ENCODE measurements at regions not wholly inside any gene's neighbourhood (a gene's known extent, or its start where the extent isn't known, plus 50 kb on each side); places are given as distances from the start of the nearest gene placed in this dataset.

DNA sequence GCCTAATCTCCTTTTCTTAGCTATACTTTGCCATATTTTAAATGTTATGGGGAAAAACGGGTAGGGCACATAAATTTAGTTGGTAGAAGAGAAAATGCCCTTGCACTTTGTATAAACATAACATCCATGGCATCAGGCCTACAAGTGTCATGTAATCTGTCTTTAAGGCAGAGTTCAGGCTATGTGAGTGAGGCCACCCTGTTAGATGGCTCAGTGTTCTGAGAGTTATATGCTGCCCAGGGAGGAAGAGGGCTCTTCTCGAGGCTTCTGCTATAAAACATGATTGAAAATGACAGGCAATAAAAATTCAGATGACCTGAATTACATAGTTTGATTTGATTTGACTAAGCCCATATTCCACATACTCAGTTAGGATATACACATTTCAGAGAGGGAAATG, 553.6 kb upstream of the MAP3K7 start:
- DNase-seq, result no peak

DNA sequence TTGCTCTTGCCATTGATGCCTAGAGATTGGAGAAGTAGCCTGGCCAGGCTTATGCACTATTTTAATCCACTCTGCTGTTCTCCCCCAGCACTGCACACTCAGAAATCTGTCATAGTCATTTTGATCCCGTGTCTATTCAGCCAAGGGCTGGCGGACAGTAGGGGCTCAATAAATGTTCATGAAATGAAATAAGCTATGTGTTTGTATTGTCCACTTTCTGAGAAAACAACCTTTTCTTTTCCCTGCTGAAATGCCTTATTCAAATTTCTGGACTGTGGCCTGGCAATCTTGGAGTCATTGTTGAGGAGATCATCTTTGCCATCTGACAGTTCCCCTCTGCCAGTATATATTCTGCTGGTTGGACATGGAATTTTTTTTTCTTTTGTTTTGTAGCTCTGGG, 550.4 kb upstream of the MAP3K7 start:
- no peak for DNase-seq

DNA sequence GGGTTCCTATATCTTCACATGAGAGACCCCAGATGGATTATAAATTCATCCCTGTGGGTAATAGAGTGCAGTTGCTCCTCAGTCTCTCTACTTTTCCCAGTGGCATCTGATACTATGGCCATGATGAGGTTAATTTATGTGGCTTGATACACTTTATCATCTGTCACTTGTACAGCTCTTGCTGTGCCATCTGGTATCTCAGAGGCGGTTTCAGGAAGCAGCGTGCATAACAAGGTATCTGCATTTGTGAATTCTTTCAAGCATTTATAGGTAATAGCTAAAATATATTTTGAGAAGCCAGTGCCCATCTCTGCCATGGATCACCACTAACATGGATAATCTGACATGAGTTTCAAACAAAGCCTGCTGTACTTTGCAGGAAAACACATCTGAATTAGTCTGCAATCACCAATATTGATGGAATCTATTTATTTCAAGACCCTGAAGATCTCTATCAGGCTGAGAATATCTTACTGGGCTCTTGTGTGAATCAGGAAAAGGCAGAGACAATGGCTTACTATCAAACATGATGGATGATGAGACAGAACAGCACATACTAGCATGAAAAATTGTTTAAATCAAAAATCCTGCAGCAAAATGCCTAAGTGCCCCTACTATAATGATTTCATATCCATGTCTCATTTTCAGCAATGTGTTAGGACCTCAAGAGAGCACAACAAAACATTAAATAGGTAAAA, 548.7 kb upstream of the MAP3K7 start:
- no peak for DNase-seq

DNA sequence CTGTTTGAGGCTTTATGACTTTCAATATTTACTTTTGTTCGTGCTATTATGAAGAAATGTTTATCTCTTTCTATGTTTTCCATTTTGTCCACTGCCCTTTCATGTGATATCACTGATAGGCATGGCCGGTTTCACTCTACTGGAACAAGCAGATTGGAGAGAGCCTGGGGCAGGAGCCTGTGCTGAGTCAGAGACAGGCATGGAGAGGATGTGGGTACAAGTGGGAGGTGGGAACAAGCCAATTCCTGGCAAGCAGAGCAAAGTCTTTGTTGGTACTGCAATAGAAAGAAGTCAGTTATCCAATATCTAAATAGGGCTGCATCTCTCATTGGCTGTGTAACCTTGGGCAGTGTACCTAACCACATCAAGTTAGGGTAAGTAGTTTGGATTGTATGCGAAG, 545.6 kb upstream of the MAP3K7 start:
- DNase-seq, result no peak

DNA sequence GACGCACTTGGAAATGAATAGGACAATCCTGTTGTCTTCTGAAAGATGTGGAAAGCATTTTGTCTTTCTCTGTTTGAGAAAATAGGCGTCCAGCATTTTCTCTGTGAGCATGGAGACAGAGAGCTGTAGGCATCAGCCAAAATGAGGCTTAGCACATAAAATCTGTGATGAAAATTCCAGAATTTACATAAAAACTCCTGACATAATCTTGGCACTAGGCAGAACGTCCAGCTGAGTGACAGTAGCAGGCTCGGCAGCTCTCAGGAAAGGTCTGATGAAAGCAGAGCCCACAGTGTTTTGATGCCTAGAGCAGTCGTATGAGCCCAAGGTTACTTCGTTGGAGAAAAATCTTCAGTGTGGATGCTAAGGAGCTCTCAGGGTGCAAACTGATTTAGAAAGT, 543.3 kb upstream of the MAP3K7 start:
- DNase-seq, result no peak

DNA sequence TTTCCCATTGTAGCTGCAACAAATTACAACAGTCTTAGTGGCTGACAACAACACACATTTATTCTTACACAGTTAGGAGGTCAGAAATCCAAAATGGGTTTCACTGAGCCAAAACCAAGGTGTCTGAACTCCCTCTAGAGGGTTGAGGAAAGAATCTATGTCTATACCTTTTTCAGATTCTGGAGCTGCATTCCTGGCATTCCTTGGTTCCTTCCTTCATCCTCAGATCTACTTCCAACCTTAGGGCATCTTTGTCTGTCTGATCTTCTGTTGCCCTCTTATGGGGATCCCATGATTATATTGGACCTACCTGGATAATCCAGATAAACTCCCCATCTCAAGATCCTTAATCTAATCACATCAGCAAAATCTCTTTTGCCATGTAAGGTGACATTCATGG, 540.9 kb upstream of the MAP3K7 start:
- no peak for DNase-seq

DNA sequence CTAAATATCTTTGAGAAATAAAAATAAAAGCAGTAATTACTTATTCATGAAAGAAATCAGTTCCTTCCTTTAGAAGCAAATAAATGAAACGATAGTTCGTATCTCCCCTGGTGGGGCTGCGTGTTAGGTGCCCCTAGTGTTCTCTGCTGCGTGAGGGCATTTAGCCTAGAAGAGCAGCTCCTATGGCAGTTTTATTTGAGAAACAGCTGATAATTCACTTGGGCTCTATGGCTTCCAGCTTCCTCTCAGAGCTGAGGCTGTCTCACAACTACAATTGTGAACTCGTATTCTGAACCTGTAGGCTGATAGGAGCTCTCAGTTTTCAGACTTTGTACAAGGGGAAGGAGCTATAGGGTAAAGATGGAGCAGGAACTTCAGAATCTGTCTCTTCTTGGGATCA, 540.0 kb upstream of the MAP3K7 start:
- DNase-seq, result no peak

DNA sequence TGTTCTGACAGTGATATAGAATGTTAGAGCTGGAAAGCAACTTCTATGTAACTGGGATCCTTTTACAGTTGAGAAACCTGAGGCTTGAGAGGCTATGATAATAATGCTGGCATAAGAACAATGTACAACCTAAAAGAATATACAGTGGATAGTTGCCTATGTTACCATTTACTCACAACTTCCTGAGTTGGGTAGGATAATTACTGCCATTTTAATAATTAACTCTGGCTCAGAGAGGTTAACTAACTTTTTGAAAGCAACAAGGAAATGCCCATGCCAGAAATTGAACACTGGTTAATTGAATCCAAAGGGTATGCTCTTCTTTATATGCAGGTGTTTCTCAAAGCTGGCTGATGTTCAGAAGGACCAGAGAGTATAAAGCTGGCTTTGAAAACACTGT, 530.7 kb upstream of the MAP3K7 start:
- no peak for DNase-seq

DNA sequence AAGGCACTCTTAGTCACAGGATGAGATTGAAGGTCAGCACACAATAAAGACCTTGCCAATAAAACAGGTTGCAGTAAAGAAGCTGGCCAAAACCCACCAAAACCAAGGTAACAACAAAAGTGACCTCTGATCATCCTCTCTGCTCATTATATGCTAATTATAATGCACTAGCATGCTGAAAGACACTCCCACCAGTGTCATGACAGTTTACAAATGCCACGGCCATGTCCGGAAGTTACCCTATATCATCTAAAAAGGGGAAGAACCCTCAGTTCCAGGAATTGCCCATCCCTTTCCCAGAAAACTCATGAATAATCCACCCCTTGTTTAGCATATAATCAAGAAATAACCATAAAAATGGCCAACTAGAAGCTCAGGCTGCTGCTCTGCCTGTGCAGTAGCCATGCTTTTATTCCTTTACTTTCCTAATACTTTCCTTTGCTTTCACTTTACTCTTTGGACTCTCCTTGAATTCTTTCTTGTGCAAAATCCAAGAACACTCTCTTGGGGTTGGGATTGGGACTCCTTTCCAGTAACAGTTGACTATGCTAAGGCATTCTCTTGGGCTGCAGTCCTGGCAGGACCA, 527.3 kb upstream of the MAP3K7 start:
- DNase-seq, result no peak

DNA sequence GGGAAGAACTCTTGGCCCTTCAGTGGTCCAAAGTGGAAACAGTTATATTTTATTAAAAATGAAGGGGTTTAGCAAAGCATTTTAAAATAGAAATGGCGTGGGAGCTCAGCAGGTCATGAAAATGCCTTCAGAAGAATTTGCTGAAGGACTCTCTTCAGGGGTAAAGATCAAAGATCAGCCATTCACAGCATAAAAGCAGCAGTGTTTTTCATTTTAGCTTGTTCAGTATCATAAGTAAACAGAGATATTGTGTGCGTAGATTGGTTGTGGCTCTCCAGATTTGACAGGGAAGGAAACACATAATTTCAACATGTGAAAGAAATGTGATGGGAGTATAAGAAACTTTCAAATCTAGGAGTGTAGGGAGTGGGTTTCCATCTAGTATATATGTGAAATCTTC, 519.2 kb upstream of the MAP3K7 start:
- no peak for DNase-seq

DNA sequence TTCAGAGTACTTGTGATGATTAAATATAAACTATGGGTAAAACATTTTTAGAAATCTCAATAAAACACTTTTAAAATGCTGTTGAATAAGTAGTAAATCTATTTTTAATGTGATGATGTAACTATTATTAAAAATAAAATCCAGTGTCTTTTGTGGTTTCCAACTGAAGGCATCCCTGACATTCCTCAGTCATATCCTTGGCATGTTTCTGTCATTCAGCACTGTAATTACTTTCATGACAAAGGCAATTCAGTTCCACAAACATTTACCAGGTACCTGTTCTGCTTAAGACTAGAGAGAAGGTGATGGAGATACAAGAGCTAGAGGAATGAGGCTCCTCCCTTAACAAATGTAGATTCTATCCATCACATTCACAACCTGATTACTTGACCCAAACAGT, 518.7 kb upstream of the MAP3K7 start:
- DNase-seq, result no peak

DNA sequence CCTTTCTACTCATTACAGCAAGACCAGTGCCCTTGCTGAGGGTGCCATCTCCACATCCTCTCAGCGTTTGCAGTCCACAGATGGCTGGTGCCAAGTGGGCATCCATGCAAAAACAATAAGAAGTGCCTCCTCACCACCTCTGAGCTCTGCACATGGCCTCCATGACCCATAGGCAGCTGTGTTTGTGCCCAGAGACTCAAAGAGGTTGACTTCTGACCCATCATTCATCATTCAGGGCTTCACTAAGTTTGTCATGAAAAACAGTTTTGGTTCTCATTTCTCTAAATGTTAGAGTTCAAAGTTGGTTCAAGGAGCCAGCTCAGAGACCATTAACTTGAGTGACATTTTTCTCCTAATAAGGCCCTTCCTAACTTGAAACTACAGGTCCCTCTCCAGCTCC, 512.6 kb upstream of the MAP3K7 start:
- no peak for DNase-seq

DNA sequence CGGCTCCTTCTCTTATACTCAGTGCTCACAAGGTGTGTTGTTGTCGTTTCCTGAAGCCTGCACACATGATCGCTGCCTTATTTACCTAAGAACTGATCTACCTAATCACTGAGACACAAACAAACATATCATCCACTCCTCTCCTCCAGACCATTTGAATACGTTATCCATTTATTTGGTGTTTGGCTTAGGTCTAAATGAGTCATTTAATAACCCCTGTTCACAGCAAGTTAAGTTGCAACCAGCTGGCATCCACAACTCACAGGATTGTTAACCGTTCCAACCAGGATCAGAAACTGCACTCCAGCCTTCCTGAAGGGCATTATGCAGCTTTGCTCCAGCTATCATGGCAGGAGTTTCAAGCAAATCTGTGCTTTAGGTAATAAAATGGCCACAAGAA, 511.1 kb upstream of the MAP3K7 start:
- DNase-seq, result no peak

DNA sequence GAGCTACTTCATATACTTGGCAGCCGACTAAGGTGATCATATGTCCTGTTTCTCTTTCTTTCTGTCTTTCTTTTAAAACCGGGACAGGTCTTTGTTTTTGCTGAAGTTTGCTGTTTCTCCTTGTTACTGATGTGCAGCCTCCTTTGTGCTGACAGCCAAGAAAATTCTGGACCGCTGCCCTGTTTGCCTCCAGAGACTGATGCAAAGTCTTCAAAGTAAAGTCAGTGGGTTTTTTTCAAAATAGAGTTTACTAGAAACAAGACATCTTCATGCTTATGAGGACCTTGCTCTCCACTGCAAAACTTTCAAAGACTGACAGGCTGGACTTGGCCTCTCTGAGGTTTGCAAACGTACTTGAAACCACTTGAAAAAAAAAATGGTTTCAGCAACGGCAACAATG, 510.5 kb upstream of the MAP3K7 start:
- DNase-seq, result peak; percentile 4

DNA sequence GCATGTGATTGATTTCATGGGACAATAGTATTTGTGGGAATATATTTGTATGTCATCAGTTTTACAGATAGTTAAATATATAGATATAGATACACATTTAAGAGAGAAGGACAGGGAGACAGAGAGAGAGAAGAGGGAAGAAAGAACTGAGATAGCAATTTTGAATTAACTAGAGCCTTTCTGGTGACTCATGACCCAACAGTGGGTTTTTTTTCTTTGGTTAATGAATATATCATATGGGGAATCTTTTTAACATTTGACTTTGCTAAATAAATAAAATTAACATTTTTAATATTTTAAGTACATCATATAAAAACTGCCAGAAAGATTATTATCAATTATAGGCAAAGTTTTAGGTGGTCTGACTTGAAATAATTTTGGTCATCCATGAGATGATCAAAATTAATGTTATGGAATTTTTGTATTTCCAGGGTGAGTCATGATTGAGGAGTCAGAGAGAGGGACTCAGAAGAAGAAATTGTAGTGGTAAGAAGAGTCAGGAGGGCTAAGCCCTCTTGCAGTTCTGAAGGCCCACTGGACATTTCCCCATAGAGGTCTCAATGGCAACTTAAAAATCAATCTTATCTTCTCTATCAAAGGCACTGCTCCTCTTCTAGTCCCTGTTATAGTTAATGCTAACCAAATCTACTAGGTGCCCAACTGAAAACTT, 508.1 kb upstream of the MAP3K7 start:
- no peak for DNase-seq

DNA sequence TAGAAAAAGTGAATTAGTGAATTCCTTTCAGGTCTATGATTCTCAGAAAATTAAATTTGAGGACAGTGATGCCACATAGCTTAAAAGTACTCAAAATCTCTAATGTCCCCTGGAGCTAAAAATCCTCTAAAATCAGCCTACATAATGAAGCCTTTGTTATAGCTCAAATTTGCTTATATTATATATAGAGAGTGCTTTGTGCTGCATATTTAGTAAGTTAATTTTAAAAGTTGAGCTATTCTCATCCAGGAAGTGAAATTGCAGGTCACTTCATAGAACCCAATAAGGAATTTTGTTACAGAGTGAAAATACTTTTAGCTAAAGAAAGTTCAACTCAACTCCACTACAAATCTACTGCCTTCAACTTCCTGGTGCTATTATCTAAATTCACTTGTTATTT, 507.5 kb upstream of the MAP3K7 start:
- DNase-seq, result no peak

DNA sequence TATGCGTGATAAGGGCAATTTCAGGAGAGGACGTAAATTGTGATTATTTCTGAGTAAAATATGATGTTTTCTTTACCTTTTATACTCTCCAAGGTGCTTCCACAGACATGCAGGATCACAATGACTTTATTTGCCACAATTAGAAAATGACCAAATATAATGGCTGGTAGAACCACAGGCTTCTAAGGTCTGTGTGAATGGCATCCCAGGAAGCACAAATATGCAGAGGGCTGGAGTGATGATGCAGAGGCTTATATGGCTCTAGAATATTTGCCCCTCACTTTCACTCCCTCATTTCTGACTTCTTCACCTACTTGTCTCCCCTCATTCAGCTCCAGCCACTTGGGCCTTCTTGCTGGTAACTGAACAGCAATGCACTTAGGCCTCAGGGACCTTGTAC, 502.1 kb upstream of the MAP3K7 start:
- no peak for DNase-seq

DNA sequence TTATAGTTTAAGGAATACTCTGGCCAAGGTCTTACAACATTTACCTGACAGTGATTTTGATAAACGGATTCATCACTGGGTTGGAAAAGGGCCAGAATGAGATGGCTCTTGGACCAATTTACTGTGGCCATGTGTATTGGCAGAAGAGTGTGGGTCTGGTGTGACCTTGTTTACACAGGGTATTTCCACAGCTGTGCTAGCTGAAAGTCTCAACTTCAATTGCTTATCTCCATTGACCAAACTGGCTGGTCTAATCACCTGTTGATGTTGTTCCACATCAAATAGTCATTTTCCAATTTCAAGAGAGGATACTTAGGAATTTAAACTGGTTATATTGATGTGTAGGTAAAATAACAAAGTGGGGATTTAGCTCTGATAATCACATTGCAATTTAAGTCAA, 501.6 kb upstream of the MAP3K7 start:
- no peak for DNase-seq

DNA sequence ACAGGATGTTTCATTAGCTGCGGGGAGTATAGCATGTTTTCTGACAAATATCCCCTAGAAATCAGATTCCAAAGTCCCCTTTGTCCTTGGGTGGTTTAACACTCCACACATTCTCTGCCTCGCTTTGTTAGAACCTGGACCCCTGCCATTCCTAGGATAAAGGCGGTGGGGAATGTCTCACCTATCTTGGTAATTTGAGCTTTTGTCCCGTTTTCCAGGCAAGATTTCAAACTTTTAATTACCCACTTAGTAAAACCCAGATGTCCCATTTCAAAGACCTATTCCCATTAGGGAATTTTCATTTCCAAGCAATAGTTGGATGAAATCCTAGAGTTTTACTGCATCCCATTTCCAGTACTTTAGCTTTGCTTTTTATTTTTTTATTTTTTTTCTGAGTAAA, 501.0 kb upstream of the MAP3K7 start:
- no peak for DNase-seq

DNA sequence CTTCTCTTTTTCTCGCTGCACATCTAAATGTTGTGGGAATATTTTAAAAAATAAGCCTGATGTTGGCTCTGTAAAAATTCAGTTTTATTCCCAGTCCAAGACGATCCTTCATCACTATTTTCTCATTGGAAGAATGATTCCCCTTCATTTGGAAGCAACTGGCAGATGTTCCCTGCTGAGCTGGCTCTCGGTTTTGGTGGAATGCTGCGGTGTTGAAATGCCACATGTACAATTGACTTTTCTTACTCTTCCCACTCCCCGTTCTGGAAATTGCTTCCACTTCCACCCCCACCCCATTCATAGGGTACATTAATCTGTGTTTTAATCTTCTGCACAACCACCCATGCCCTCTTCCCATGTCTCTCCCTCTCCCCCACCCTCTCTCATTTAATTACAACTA, 496.3 kb upstream of the MAP3K7 start:
- DNase-seq, result no peak

DNA sequence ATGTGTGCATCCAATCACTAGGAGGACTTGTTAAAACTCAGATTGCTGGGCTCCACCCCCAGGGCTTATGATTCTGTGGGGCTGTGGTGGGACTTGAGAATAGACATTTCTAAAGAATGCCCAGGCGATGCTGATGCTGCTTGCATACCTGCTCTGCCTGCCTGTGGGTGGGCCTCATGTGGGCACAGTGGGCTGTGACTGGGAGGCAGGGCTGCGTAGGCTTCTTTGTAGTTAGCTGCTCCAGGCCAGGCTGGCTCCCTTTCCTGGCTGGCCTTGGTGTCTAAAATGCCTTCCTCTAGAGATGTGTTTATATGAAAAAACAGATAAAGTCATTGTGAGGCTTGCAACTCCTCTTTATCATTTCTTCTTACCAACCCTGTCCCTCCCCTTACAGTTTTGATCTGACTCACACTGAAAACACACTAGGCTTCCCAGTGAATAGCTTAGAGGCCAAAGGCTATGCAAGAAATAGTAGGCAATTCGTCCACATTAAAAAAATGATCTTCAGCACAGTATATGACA, 495.5 kb upstream of the MAP3K7 start:
- DNase-seq, result no peak

DNA sequence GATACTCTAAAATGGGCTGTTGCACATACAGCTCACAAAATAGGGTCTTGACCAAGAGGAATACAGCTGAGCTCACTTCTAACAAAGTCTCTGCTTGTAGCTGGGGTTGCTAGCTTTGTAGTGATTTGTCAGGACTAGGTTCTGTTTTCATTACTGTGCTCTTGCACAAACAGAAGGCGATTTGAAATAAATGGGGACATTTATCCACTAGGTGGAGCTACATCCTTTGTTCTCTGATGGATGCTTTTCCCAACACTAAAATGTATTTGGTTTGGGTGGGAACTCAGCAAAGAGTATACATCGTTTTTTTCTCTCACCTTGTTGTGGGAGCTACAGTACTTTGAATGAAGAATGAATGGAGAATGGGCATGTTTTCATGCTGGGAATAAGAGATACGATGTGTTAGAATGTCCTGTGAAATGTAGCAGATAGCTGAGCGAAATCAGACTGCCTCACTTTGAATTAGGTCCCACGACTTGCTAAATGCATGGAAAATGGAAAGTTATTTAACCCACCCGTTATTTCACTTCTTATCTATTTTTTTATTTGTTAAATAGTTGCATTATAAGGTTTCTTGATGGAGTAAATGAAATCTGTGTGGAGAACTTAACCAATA, 494.7 kb upstream of the MAP3K7 start:
- peak; percentile 7 for DNase-seq

DNA sequence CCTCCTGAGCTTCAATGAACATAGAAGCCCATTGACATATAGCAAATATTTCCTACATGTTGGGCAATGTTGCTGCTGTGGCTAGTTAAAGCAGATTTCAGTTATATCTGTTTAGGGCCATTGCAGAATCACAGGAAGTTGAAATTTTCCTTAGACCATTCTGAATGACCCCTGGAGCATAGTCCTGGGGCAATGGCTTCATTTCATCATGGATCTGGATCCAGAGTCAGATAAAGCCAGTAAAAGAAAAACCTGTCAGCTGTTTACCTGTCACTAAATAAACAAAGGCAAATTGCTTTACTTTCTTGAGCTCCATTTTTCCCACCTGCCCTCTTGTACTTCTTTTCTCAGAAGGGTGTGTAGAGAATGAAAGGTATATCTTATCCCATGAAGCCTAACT, 494.0 kb upstream of the MAP3K7 start:
- no peak for DNase-seq

DNA sequence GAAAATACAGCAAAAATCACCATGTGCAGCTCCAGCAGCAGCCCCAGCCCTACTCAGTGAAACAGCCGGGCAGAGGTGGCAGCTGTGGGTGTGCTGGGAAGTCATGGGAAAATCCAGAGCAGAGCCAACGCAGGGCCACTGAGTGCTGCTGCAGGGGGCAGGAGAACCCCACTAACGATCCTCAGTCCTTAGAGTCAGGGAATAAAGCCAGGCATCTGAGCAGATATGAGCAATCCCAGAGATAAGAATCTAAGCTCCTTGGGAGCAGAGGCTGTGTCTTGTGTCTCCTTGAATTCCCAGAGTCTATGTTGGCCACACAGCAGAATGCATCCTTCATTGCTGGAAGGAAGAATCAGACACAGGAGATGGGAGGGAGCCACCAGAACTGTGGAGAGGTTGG, 493.1 kb upstream of the MAP3K7 start:
- no peak for DNase-seq
